Astrocyte (in vitro differentiated cells and primary cell): ENCODE measurements at regions not wholly inside any gene's neighbourhood (a gene's known extent, or its start where the extent isn't known, plus 50 kb on each side); places are given as distances from the start of the nearest gene placed in this dataset.
"Not testable (repeated sequence)": the region's sequence is repeated elsewhere in the genome, so short reads cannot be mapped to it uniquely, and the experiment has no call there.

Experiments
- DNase-seq: peaks from one replicate; pipeline ENCODE4 v3.0.0-alpha.2; 2010; ENCODE audit warnings: low read depth
- FAIRE-seq: peaks from 2 replicates; lab custom pipeline; 2011; peaks lifted over from hg19 to GRCh38; lab: Jason Lieb, UNC
- H2AFZ ChIP-seq: 2 replicates; pipeline ENCODE4 v1.6.0; 2012; ENCODE audit warnings: low read depth, low read length, inconsistent platforms
- H3K27ac ChIP-seq: 2 replicates; pipeline ENCODE4 v1.5.1; 2011; ENCODE audit warnings: low read depth, low read length, inconsistent platforms
- H3K27me3 ChIP-seq: 2 replicates; pipeline ENCODE4 v1.6.0; 2011; ENCODE audit warnings: low read length, inconsistent platforms; ENCODE audit not compliant: insufficient read depth
- H3K36me3 ChIP-seq: 2 replicates; pipeline ENCODE4 v1.5.1; 2011; ENCODE audit warnings: low read length, inconsistent platforms; ENCODE audit not compliant: insufficient read depth
- H3K4me1 ChIP-seq: 2 replicates; pipeline ENCODE4 v1.5.1; 2011; ENCODE audit warnings: low read length, inconsistent platforms; ENCODE audit not compliant: insufficient read depth
- H3K4me2 ChIP-seq: 2 replicates; pipeline ENCODE4 v1.6.0; 2012; ENCODE audit warnings: low read length, inconsistent platforms
- H3K4me3 ChIP-seq: 2 replicates; pipeline ENCODE4 v1.5.1; 2011; ENCODE audit warnings: low read depth, mild to moderate bottlenecking, low read length, inconsistent platforms; ENCODE audit not compliant: insufficient read depth
- H3K79me2 ChIP-seq: 2 replicates; pipeline ENCODE4 v1.6.0; 2012; ENCODE audit warnings: mild to moderate bottlenecking, low read length, inconsistent platforms; ENCODE audit not compliant: insufficient read depth
- H3K9ac ChIP-seq: 2 replicates; pipeline ENCODE4 v1.6.0; 2012; ENCODE audit warnings: mild to moderate bottlenecking, low read length, inconsistent platforms
- H3K9me3 ChIP-seq: 2 replicates; pipeline ENCODE4 v1.5.1; 2012; ENCODE audit warnings: low read depth, mild to moderate bottlenecking, low read length, inconsistent platforms; ENCODE audit not compliant: insufficient read depth
- H4K20me1 ChIP-seq: 2 replicates; pipeline ENCODE4 v1.6.0; 2012; ENCODE audit warnings: low read length, inconsistent platforms; ENCODE audit not compliant: insufficient read depth
- H3K27ac Mint-ChIP-seq: one replicate; pipeline ENCODE4 v1.8.0; 2021; ENCODE audit warnings: mild to moderate bottlenecking, mixed read lengths; ENCODE audit not compliant: unreplicated experiment
- H3K27me3 Mint-ChIP-seq: one replicate; pipeline ENCODE4 v1.8.0; 2021; ENCODE audit warnings: low read depth, mixed read lengths; ENCODE audit not compliant: unreplicated experiment
- H3K36me3 Mint-ChIP-seq: one replicate; pipeline ENCODE4 v1.8.0; 2021; ENCODE audit warnings: low read depth, mixed read lengths; ENCODE audit not compliant: unreplicated experiment
- H3K4me1 Mint-ChIP-seq: one replicate; pipeline ENCODE4 v1.8.0; 2021; ENCODE audit warnings: low read depth, mixed read lengths; ENCODE audit not compliant: unreplicated experiment
- H3K4me3 Mint-ChIP-seq: one replicate; pipeline ENCODE4 v1.8.0; 2021; ENCODE audit warnings: mild to moderate bottlenecking, moderate library complexity, mixed read lengths; ENCODE audit not compliant: unreplicated experiment
- H3K9me3 Mint-ChIP-seq: one replicate; pipeline ENCODE4 v1.8.0; 2021; ENCODE audit warnings: mild to moderate bottlenecking, mixed read lengths; ENCODE audit not compliant: unreplicated experiment

- not testable (repeated sequence) for H3K27me3 ChIP-seq, H3K4me1 Mint-ChIP-seq, H3K27me3 Mint-ChIP-seq, H3K27ac ChIP-seq, H4K20me1 ChIP-seq, H3K9ac ChIP-seq, H3K36me3 Mint-ChIP-seq, H3K9me3 ChIP-seq, FAIRE-seq, DNase-seq, H3K4me3 Mint-ChIP-seq, H3K27ac Mint-ChIP-seq, H3K9me3 Mint-ChIP-seq, H3K36me3 ChIP-seq, H3K79me2 ChIP-seq, H2AFZ ChIP-seq, H3K4me1 ChIP-seq, H3K4me3 ChIP-seq, H3K4me2 ChIP-seq
Observed at GRCh38 chr1:145174377-145174776, 67.6 kb downstream of the PPIAL4D start.

- not testable (repeated sequence) for H3K27me3 Mint-ChIP-seq, H3K79me2 ChIP-seq, H3K4me3 Mint-ChIP-seq, H3K36me3 ChIP-seq, H3K27me3 ChIP-seq, H2AFZ ChIP-seq, H3K4me1 ChIP-seq, DNase-seq, H3K4me1 Mint-ChIP-seq, H3K36me3 Mint-ChIP-seq, H3K27ac Mint-ChIP-seq, FAIRE-seq, H3K9ac ChIP-seq, H3K9me3 ChIP-seq, H3K4me3 ChIP-seq, H3K27ac ChIP-seq, H4K20me1 ChIP-seq, H3K9me3 Mint-ChIP-seq
- peak overlapping the region; percentile 36 for H3K4me2 ChIP-seq
Observed at GRCh38 chr1:145168220-145168848, 72.6 kb downstream of the FAM72D start.

- H3K79me2 ChIP-seq, H3K4me3 Mint-ChIP-seq, H3K36me3 ChIP-seq, H3K4me1 Mint-ChIP-seq, H3K4me3 ChIP-seq, FAIRE-seq, H3K27ac Mint-ChIP-seq, H3K9me3 ChIP-seq, H3K9ac ChIP-seq, H3K36me3 Mint-ChIP-seq, H4K20me1 ChIP-seq, H3K4me2 ChIP-seq, DNase-seq, H3K9me3 Mint-ChIP-seq, H2AFZ ChIP-seq, H3K4me1 ChIP-seq, H3K27me3 Mint-ChIP-seq, H3K27me3 ChIP-seq, H3K27ac ChIP-seq: not testable (repeated sequence)
Observed at GRCh38 chr1:145164360-145164759, 68.6 kb downstream of the FAM72D start.
